Inferior parietal cortex (tissue), 1 donor: ENCODE measurements at regions not wholly inside any gene's neighbourhood (a gene's known extent, or its start where the extent isn't known, plus 50 kb on each side); places are given as distances from the start of the nearest gene placed in this dataset.

Experiments used
- DNase-seq: peaks from one replicate; pipeline ENCODE4 v3.0.0-alpha.2; 2016; ENCODE audit errors: extremely low spot score

DNA sequence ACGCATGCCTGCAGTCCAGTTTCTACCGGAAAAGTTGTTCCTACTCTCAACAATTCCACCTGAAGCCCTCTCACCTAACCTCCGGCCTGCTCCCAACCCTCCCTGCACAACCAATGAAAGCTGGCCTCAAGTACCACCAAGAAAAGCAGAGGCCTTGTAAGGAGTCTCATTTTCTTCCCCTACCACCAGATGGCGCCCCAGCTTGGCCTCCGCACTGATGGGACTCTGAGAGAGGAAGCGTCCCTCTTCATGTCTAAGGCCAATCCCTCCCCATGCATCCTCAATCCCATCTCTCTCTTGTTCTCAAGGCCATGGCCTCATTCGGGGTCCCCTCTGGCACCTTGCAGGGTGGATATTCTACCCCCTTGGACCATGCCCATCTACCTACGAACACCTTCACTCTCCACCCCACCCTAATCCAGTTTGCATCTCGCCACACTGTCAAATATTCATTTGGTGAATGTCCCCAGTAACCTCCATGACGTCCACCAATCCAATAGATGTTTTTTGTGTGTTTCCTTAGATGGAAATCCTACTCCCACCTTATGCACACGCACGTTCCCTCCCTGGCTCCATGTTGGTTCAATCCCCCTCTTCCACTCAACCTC, 412.8 kb downstream of the ZNF536 start:
- DNase-seq: peak; percentile 58

DNA sequence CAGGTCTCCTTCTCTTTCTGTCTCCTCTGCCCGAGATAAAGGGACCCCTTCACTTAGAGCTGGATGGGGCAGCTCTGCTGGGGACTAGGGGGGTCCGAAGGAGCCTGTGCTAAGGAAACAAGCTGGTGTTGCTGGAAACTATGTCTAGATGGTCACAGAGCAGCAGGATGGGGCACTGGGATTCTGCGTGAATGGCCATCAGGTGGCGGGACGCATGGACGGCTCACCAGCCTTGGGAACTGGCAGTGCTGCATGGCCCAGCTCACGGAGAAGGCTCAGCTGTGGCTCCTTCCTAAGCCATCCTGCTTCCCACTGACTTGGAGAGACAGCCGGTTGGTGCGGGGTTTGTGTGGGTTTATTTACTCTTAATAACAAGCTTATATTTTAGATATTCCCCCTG, 411.8 kb downstream of the ZNF536 start:
- DNase-seq: no peak

DNA sequence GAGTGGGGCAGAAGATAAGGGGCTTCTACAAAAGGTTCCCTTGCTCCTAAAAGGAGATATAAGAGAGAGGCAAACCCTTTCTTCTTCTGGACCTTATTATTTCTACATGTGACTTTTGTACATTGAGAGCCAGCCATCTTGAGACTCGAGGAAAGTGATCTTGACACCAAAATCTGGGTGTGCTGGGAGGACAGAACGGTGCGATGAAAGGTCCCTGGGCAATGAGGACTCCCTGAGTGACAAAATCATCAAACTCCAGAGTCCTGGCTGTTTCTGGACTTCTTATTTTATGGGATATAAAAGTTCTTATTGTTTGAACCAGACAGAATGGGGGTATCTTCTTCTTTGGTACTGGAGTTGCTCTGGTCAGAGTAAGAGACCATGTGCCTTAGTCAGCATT, 411.0 kb downstream of the ZNF536 start:
- no peak for DNase-seq

DNA sequence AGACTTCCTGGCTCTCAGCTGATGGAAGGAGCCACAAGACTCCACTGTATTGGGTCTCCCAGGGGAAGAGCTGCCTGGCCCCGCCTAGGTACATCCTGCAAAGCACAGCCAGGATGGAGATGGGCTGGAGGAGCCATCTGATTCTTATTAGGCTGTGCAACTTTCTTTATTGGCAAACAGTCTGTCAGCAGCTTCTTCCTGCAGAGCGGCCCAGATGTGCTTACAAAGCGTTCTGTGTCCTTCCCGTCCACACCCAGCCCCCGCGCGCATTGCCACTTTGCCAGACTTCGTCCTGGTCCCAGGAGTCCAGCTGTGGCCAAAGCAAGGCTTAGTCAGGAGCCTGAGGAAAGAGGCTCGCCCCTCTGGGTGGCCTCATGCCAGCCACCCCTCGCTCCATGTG, 409.3 kb downstream of the ZNF536 start:
- DNase-seq: no peak

DNA sequence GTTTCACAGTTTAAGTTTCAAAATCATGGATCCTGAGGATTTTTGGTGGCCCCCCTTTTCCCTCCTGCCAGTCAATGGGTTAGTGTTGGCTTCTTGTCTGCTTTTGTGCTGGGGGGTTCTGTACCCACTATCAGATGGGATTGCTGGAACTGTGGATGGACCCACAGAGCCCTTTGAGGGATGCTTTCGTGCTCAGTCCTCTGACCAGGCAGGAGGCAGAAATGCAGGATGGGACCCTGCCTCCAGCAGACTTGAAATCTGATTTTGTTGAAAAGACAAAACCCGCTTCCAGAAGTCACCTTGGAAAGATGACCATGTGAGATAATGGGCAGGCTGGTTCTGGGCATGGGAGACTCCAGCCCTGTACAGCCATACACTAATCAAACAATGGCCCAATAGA, 408.9 kb downstream of the ZNF536 start:
- DNase-seq: no peak

DNA sequence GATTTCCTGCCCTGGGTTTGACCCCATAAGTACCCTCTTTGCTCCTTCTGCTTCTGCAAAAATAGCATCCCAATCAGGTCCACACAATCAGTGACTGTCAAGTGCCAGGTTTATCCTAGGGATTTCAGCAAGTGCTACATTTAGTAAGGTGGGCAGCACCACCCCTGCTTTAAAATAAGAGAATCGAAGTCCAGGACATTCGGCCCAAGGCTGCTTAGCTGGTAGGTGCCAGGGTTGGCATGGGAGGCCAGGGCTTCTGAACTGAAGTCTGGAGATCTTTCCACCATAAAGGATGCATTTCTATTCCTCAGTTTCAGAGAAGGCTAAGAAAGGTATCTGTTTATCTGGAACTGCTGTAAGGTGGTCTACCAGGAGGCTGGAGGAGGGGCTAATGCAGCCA, 408.3 kb downstream of the ZNF536 start:
- DNase-seq: no peak

DNA sequence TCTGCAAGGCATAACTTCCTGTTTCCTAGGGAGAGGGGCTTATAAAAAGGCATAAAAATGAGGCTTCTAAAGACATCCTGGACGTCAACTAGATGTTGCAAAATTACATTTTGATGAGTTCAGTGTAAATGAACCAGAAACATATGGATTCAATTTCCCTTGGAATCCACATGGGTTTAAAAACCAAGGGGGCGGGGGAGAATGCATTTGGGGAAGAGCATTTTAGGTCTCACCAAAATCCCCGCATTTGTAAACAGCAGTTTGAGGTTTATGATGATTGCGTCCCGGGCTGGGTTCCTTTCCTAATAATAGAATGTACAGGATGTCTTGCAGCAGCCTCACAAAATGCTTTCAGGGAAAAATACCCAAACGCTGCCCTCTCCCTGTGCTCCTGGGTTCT, 407.8 kb downstream of the ZNF536 start:
- no peak for DNase-seq

DNA sequence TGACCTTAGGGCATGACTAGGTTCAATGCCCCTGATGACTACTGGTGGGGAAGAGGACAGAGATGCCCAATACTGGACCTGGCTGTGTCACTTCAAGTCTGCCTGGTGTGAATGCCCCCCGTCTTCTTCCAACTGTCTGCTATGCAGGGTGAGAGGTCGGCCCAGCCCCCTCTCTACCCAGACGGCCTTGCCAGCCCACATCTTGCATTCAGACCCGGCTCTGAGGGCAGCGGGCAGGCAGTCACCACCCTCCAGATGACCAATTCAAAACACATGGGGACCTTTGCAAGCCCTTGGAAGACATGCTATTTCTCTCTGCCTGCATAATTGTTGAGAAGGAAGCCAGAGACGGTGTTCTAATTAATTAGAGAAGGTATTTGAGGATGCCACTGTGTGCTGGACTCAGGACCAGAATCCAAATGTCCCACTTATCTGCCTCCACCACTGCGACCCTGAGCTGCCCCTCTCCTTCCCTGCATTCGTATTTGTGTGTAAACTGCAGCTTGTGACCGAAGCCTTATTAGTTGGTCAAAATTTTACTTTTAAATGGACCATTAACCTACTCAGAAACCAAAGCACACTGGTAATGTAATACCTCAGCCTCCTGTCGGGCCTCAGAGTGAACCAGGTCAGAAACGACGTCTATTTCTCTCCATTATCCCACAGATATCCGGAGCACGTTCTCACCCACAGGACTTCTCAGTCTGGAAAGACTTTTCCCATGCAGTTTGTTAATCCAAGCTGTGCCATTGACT, 407.0 kb downstream of the ZNF536 start:
- DNase-seq: no peak

DNA sequence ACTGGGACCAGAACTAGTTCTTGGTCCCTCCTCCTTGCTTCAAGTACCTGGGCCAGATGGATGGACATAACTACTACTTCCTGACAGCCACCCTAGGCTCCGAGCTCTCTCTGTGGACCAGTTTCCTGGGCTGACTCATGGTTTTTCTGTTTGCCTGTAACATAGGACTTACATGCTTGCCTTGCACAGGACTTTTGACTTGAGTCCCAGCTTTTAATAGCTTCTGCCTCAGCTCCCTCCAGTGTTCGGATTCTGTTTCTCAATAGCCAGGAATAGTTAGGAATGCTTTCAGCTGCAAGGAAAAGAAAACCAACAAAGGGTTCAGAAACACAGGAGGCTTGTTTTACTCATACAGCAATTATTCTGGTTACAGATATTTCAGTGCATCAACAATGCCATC, 405.9 kb downstream of the ZNF536 start:
- DNase-seq: no peak

DNA sequence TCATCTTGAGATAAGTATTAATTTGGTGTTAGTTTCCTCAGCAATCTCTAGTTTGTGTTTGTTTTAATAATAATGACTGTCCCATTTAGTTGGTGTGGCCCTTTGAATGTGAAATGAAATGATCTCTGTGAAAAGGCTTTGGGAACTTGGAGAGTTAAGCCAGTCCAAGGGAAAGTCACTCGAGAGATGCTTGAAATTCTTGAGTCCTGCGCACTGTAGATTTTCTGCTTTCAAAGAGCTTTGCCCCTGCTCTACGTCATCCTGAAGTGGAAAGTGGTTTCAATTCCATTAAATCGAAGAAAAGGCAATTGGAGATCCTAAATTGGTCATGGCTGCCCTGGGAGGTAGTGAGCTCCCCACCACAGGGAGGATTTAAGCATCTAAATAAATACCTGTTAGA, 403.8 kb downstream of the ZNF536 start:
- no peak for DNase-seq

DNA sequence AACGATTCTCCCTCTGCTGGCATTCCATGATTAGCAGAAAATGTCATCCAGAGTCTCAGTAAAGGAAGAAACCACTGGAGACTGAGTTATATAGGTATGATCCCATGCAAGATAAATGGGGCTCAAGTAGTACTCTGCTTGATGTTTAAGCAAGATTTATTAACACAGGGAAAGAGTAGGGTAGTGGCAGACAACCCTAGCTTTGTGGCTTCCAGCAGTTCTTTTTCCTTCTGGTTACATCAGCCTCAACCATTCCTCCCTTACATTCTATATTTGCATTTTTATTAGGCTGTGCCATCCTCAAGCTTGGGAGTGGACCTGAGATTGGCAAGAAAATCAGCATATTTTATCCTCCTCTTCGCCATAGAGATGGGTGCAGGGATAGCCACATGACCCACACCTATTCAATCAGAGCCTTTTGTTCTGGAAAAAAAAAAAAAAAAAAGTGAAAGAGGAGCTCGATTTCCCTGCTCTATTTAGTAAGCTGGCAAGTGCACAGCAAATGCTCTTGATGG, 402.1 kb downstream of the ZNF536 start:
- DNase-seq: no peak

DNA sequence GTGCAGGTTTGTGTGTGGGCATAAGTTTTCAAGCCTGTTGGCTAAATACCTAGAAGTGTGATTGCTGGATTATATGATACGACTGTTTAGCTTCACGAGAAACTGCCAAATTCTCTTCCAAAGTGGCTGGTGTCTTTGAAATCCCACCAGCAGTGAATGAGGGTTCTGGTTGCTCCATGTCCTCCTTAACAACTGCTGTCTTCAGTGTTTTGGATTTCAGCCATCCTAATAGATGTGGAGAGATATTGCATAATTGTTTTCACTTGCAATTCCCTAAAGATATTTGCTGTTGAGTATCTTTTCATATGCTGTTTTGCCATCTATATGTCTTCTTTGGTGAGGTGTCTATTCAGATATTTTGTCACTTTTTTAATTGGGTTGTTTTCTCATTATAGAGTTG, 390.5 kb downstream of the ZNF536 start:
- DNase-seq: no peak

DNA sequence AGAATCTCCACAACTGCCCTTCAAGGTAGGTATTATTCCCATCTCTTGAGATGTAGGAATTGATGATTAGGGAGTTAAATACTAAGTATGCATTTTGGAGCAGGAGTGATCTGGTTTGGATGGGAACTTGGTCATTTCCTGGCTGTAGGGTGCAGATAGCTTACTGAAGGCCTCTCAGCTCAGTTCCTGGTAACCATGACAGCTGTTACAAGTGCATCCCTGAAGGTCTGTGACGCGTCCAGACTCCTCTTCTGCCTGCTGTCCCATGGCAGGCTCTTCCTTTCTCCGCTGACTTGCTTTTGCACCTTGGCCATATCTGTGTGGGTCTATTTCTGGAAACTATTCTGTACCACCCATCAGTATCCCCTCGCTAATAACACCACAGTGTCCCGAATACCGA, 387.8 kb downstream of the ZNF536 start:
- DNase-seq: no peak

DNA sequence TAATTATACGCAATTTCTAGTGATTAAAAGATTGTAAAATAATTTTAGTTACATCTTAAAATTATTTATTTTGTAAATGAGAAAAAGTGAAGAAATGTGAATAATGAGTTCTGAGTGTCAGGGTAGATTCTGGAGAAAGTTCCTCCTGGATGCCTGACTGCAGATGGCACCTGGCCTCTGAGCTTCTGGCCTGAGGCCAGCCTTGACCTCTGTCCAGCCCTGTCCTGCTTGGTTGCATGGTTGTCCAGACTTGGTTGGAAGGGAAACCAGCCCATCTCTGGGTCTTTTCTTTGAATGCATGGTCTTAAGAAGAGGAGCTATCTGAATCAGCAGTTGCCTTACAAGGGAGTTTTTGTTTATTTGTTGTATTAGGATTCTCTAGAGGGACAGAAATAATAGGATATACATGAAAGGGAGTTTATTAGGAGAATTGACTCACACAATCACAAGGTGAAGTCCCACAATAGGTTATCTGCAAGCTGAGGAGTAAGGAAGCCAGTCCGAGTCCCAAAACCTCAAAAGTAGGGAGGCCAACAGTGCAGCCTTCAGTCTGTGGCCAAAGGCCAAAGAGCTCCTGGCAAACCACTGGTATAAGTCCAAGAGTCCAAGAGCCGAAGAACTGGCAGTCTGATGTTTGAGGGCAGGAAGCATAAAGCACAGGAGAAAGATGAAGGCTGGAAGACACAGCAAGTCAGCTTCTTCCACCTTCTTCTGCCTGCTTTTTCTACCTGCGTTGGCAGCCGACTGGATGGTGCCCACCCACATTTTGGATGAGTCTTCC, 385.8 kb downstream of the ZNF536 start:
- DNase-seq: no peak

DNA sequence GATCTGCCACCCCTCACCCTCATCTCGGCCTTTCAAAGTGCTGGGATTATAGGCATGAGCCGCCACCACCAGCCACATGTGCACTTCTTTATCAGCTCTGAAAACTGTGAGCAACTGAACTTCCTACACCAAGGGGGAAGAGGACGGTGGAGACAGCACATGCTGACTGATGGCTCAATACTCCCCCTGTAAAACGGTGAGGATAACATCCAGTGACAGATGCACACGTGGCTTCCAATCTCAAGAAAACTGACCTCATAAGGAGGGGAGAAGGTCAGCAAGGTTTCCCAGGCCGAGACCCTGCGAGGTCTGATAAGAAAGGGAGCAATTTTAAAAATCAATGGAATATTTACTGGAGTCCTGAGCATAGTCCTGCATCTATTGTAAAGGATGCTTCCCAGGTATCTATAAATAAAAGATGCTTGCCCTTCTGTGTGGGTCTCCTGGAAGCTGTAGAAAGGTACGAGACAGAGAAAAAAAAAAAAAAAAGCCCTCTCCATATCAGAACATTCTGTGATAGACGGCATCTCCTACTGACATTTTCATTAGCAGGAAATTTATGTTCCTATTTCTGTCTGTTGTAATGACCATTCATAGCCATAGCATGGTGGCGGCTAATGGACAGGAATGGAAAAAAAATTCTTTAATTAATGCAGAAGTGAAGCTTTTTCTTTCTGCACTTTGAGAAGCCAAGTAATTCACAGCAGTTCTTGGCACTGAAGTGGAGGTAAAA, 385.1 kb downstream of the ZNF536 start:
- no peak for DNase-seq

DNA sequence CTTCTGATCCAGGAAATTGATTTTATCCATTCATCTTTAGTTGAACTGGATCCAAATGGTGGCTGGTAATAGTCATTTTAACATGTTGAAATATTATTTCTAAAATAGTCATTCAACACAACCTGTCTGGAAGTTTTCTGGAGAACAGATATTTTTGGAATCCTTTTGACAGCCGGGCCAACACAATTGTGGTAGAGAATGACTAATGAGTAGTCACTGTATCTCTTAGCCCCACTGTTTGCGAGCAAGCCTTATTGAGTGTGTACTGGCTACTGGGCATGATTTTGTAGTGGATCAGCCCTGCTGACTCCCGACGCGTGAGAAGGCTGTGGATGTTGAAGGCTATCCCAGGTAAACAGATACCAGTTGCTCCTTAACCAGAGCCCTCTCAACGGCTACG, 383.4 kb downstream of the ZNF536 start:
- DNase-seq: no peak

DNA sequence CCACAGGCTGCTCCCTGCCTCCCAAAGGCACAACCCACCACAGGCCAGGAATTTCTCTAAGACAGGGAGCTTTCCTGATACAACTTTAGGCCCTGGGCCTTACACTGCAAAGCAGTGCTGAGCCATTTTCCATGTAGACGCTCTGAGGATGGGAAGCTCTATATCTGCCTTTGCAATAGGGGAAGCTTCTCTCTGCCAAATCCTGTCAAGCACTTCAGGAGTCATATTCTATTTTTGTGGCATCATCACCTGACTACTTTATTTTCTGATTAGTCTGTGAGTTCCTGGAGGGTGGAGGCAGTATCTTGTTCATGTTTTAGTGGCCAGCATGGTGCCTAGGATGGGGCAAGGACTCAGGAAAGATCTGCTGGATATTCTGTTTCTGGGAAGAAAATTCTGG, 382.0 kb downstream of the ZNF536 start:
- DNase-seq: no peak

DNA sequence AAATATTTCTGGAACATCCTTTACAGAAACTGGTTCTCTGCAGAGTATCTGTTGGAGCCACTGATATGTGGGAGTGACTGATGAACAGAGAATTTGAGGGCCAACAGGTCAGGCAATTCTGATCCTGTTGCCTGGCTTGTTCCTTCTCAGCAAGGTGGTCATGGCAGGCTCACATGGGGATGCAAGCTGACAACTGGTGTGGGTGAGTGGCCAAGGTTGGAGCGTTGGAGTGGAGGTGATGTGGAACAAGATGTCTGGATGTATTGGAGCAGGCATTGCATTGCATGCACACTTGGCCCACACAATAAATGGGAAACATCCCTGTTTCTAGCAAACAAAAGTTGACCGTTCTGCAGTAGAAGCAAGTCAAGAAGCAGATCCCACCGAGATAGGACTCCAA, 380.7 kb downstream of the ZNF536 start:
- DNase-seq: no peak

DNA sequence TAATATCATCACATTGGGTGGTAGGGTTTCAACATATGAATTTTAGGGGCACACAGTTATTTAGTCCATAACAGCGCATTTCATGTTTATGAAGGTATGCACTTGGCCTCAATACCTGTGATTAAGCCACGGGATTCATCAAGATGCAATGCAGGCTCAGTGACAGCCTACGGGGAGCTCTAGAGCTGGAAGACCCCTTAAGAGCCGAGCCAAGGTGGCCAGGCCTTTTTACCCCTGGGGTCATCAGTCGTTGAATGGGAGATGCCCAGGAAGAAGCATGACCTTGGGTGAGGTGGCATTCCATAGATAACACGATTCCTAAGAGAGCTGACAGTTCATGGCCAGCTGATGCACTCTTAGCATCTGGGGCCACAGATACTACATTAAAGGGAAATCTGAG, 380.0 kb downstream of the ZNF536 start:
- DNase-seq: no peak

DNA sequence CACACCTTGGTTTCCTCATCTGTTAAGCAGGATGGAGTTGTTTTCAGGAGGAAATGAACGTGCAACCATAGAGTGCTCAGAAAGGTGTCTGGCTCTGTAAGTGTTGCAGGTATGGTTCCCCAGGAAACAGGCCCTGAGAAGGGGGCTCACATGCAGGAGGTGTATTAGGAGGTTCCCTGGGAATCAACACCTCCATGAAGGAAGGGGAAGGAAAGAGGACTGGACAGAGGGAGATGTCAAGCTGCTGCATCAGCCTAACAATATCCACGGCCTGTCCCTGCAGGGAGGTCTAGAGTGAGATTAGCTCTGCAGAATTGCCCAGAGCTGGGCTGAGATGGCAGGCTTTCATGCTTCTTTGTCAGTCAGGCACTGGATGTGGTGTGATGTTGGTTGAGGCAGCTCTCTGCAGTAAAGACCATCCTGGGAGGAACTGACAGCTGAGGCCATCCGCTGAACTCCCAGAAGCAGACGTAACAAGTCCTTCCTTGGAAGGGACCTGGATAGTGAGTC, 373.3 kb downstream of the ZNF536 start:
- DNase-seq: no peak

DNA sequence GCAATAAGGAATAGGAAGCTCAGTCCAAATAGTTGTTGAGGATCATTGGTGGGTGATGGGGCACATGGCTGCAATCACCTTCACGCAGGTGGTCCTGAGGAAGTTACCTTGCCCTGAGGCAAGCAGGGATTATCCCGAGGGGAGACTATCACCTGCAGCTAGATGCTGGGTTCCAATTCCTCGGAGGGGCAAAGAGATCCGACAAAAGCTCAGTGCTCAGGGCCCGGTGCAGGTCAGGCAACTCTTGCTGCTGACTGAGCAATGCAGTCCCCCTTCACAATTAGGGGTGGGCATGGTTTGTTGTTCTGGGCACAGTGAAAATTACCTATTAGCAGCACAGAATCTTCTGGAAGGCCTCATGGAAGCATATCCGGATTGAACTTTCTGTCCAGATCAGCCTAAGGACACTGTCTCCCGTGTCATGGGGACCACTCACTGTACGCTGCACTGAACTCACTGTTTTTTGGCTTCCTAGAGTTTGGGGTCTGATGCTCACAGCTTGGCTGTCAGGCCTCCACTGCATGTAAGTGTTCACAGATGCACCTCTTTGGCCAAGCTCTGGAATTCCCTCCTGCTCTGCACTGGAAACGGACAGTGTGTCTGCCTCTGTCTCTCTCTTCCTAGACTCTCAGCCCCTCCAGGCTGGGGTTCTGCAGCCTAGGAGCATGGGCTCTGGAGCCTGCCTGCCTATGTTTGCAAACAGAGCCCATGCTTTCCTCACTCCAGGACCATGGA, 372.7 kb downstream of the ZNF536 start:
- DNase-seq: no peak
